Coronary artery (tissue), 2 donors: ENCODE measurements at regions not wholly inside any gene's neighbourhood (a gene's known extent, or its start where the extent isn't known, plus 50 kb on each side); places are given as distances from the start of the nearest gene placed in this dataset.

Experiments used
- DNase-seq: peaks from one replicate; pipeline ENCODE4 v3.0.0-alpha.2; 2017; ENCODE audit warnings: low spot score
- H3K27ac ChIP-seq, 2 donors: fragments of 200-600 bp; sonication (generic); one replicate each; pipeline ENCODE4 v1.5.1; 2016 to 2019
- H3K4me3 ChIP-seq: fragments of 200-600 bp; sonication (generic); 2 replicates; pipeline ENCODE4 v1.5.1; 2016; ENCODE audit warnings: mild to moderate bottlenecking, moderate library complexity
- CTCF ChIP-seq: fragments of 200-600 bp; sonication (generic); IDR thresholded peaks from one replicate; pipeline ENCODE4 v1.5.1; 2019; ENCODE audit warnings: antibody characterized with exemption

- H3K4me3 ChIP-seq = no peak overlapping the region
- TF ChIP-seq CTCF = no peak
- no peak for DNase-seq
- H3K27ac ChIP-seq = no peak overlapping the region
Measured at GRCh38 chr6:167564416-167565250, 239.7 kb downstream of the TTLL2 start.

GRCh38 chr6:167565388-167565787 lies 240.5 kb downstream of the TTLL2 start:
- no peak for TF ChIP-seq CTCF
- H3K4me3 ChIP-seq = no peak overlapping the region
- peak overlapping the region in 1 of 2 donors; percentile 12 for H3K27ac ChIP-seq
- no peak for DNase-seq

GRCh38 chr6:167565884-167566599 lies 241.2 kb downstream of the TTLL2 start:
- DNase-seq = no peak
- Histone ChIP-seq H3K4me3 (peak overlapping the region; percentile 8), H3K27ac (peak overlapping the region in 1 of 2 donors; percentile 12)
- no peak for TF ChIP-seq CTCF

GRCh38 chr6:167566711-167567141 lies 241.8 kb downstream of the TTLL2 start:
- Histone ChIP-seq H3K27ac (peak overlapping the region in 1 of 2 donors; percentile 12), H3K4me3 (no peak overlapping the region)
- no peak for TF ChIP-seq CTCF
- DNase-seq = no peak

GRCh38 chr6:167567142-167568033 lies 242.5 kb downstream of the TTLL2 start:
- TF ChIP-seq CTCF = no peak
- Histone ChIP-seq H3K4me3 (no peak overlapping the region), H3K27ac (peak overlapping the region in 1 of 2 donors; percentile 12)
- no peak for DNase-seq

GRCh38 chr6:167568407-167569024 lies 243.6 kb downstream of the TTLL2 start:
- no peak overlapping the region for H3K27ac ChIP-seq
- TF ChIP-seq CTCF = no peak
- no peak for DNase-seq

More at GRCh38 chr6:167568407-167569024, 243.6 kb downstream of the TTLL2 start:
- H3K4me3 ChIP-seq = no peak overlapping the region
